ENCODE measurements at regions not wholly inside any gene's neighbourhood (a gene's known extent, or its start where the extent isn't known, plus 50 kb on each side); places are given as distances from the start of the nearest gene placed in this dataset.

GRCh38 chr20:11438412-11438811 lies 479.3 kb upstream of the BTBD3 start (continued):
- TF ChIP-seq EP300 (IDR thresholded peaks at IDR 0.05; ENCODE audit: borderline replicate concordance in 1 of 2, control insufficient read depth in 1 of 2, low read depth in 2 of 2, low read length in 2 of 2) (no peak), EGR1 (IDR thresholded peaks at IDR 0.05; ENCODE audit: borderline replicate concordance in 1 of 2, low read depth in 2 of 2, low read length in 2 of 2) (no peak)

- DNase-seq (ENCODE audit: low read depth, low spot score) (no peak), FAIRE-seq (no peak), ATAC-seq (no peak)
- POLR2A ChIA-PET, result no interaction called here
- RAD21 ChIA-PET (ENCODE audit: unreplicated experiment), result no interaction called here
- H3K27me3 ChIP-seq (replicated peaks in 1 of 2; ENCODE audit: control insufficient read depth in 2 of 2, insufficient read depth in 2 of 2, low read length in 1 of 2), result no peaks in the 10 kb centered on the region
- no peak overlapping the region for H3K9ac ChIP-seq (ENCODE audit: control insufficient read depth, insufficient read depth, low read length)
- CTCF ChIA-PET, result interaction anchor here (0.8 kb wide), 1 partner anchor 11 kb away, joined by 3 read pairs; no protein-coding TSS in a partner anchor
- H3K4me2 ChIP-seq (ENCODE audit: control insufficient read depth, insufficient read depth), result no peak overlapping the region
- H3K4me3 ChIP-seq, result no peak overlapping the region
- BruUV-seq (replicated peaks), result no TSS peak
- in situ Hi-C loops (cut with MboI), result no loop called here
- H3K4me1 ChIP-seq (ENCODE audit: control insufficient read depth, insufficient read depth, low read length), result no peaks in the 10 kb centered on the region
- SMC1A ChIA-PET (ENCODE audit: uncharacterized antibody, unreplicated experiment), result interaction anchor here (1.1 kb wide), 1 partner anchor 37 kb away, joined by 4 read pairs; no protein-coding TSS in a partner anchor
- intact Hi-C loops (cut with micrococcal nuclease; ENCODE audit: unreplicated experiment), result no loop called here
- no peaks in the 10 kb centered on the region for H3K9me3 ChIP-seq (replicated peaks; ENCODE audit: control insufficient read depth, insufficient read depth, low read length)
- H4K20me1 ChIP-seq (ENCODE audit: control insufficient read depth, insufficient read depth), result no peaks in the 10 kb centered on the region
- no peak overlapping the region for H3K27ac ChIP-seq (ENCODE audit: control insufficient read depth, insufficient read depth)
- no peaks in the 10 kb centered on the region for H3K79me2 ChIP-seq (ENCODE audit: control insufficient read depth, insufficient read depth, low read length)
- H2AFZ ChIP-seq (ENCODE audit: control insufficient read depth, low read depth, low read length), result no peak overlapping the region
- H3K36me3 ChIP-seq (ENCODE audit: control insufficient read depth in 2 of 2, insufficient read depth in 2 of 2, low read length in 1 of 2), result no peaks in the 10 kb centered on the region
- WGBS (ENCODE audit: insufficient coverage, insufficient replicate concordance, low lambda C conversion rate, missing lambda C conversion rate), result 0% methylated on average over 3 of the region's 3 CpGs
- TF ChIP-seq CHD1 (IDR thresholded peaks at IDR 0.05; ENCODE audit: low read depth, low read length) (no peak), NFYB (IDR thresholded peaks at IDR 0.05; ENCODE audit: insufficient read depth, low read depth, low read length) (no peak), MLLT1 (IDR thresholded peaks at IDR 0.05) (no peak), PKNOX1 (IDR thresholded peaks at IDR 0.05) (no peak), JUNB (IDR thresholded peaks at IDR 0.05) (no peak), IRF4 (IDR thresholded peaks at IDR 0.05; ENCODE audit: low read depth, low read length) (no peak), IKZF1 (conservative IDR thresholded peaks at IDR 0.05) (no peak), MYB (IDR thresholded peaks at IDR 0.05; ENCODE audit: borderline replicate concordance, low read depth, low read length) (no peak)
- TF ChIP-seq, protein P1, sequence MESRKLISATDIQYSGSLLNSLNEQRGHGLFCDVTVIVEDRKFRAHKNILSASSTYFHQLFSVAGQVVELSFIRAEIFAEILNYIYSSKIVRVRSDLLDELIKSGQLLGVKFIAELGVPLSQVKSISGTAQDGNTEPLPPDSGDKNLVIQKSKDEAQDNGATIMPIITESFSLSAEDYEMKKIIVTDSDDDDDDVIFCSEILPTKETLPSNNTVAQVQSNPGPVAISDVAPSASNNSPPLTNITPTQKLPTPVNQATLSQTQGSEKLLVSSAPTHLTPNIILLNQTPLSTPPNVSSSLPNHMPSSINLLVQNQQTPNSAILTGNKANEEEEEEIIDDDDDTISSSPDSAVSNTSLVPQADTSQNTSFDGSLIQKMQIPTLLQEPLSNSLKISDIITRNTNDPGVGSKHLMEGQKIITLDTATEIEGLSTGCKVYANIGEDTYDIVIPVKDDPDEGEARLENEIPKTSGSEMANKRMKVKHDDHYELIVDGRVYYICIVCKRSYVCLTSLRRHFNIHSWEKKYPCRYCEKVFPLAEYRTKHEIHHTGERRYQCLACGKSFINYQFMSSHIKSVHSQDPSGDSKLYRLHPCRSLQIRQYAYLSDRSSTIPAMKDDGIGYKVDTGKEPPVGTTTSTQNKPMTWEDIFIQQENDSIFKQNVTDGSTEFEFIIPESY (IDR thresholded peaks at IDR 0.05), result no peak
- TF ChIP-seq, protein P2, sequence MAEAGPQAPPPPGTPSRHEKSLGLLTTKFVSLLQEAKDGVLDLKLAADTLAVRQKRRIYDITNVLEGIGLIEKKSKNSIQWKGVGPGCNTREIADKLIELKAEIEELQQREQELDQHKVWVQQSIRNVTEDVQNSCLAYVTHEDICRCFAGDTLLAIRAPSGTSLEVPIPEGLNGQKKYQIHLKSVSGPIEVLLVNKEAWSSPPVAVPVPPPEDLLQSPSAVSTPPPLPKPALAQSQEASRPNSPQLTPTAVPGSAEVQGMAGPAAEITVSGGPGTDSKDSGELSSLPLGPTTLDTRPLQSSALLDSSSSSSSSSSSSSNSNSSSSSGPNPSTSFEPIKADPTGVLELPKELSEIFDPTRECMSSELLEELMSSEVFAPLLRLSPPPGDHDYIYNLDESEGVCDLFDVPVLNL (IDR thresholded peaks at IDR 0.05; ENCODE audit: low read depth, low read length), result no peak
Measured at GRCh38 chr20:11443382-11444119, 474.1 kb upstream of the BTBD3 start.

All from GM12878 (cell line).